ENCODE measurements at regions not wholly inside any gene's neighbourhood (a gene's known extent, or its start where the extent isn't known, plus 50 kb on each side); places are given as distances from the start of the nearest gene placed in this dataset.

GRCh38 chr3:55407426-55407820, 79.7 kb downstream of the WNT5A start:
- Histone ChIP-seq H2BK5ac (ENCODE audit: low read depth, low read length, poor library complexity, severe bottlenecking) (no peak overlapping the region), H3K36me3 (ENCODE audit: control insufficient read depth in 1 of 2, insufficient read depth in 2 of 2, low read depth in 1 of 2, low read length in 2 of 2) (no peaks in the 10 kb centered on the region), H2AK5ac (ENCODE audit: low read length, severe bottlenecking) (no peak overlapping the region), H3K9ac (ENCODE audit: low read length) (no peak overlapping the region), H3K18ac (ENCODE audit: low read depth in 1 of 2, low read length in 2 of 2) (no peak overlapping the region), H2BK12ac (ENCODE audit: low read length in 2 of 2) (no peak overlapping the region), H3K27me3 (ENCODE audit: control insufficient read depth in 1 of 2, insufficient read depth in 1 of 2, low read length in 2 of 2) (no peaks in the 10 kb centered on the region), H2BK120ac (ENCODE audit: low read depth, low read length) (no peak overlapping the region), H3K79me1 (replicated peaks; ENCODE audit: low read length, poor library complexity, severe bottlenecking) (no peaks in the 10 kb centered on the region), H3K4me2 (ENCODE audit: low read length, poor library complexity, severe bottlenecking) (no peak overlapping the region), H3K14ac (ENCODE audit: low read length in 2 of 2) (no peak overlapping the region), H3K9me3 (ENCODE audit: control insufficient read depth, low read length) (peaks cover 19% of the 10 kb centered on the region), H3K4me1 (ENCODE audit: control insufficient read depth, insufficient read depth, low read depth, low read length) (peaks cover 3% of the 10 kb centered on the region), H3K4me3 (ENCODE audit: insufficient read depth in 1 of 2, low read depth in 1 of 2, low read length in 2 of 2) (no peak overlapping the region), H4K91ac (ENCODE audit: low read length) (no peak overlapping the region), H4K8ac (ENCODE audit: low read length) (no peak overlapping the region), H2BK15ac (ENCODE audit: low read depth, poor library complexity, severe bottlenecking) (no peak overlapping the region), H3K4ac (ENCODE audit: low read depth in 1 of 2, low read length in 2 of 2) (no peak overlapping the region), H3K23ac (ENCODE audit: low read length in 2 of 2) (no peak overlapping the region), H2AFZ (ENCODE audit: low read depth, low read length) (no peak overlapping the region), H3K27ac (ENCODE audit: low read length, poor library complexity, severe bottlenecking) (no peak overlapping the region)
- DNase-seq: no peak
- WGBS: 96% methylated on average over 1 of the region's 1 CpG

- H3K4me2 ChIP-seq (ENCODE audit: low read length, poor library complexity, severe bottlenecking): no peak overlapping the region
- peaks cover 3% of the 10 kb centered on the region for H3K4me1 ChIP-seq (ENCODE audit: control insufficient read depth, insufficient read depth, low read depth, low read length)
- H3K27ac ChIP-seq (ENCODE audit: low read length, poor library complexity, severe bottlenecking): no peak overlapping the region
- H4K91ac ChIP-seq (ENCODE audit: low read length): no peak overlapping the region
- no peak overlapping the region for H4K8ac ChIP-seq (ENCODE audit: low read length)
- H2BK120ac ChIP-seq (ENCODE audit: low read depth, low read length): no peak overlapping the region
- no peaks in the 10 kb centered on the region for H3K27me3 ChIP-seq (ENCODE audit: control insufficient read depth in 1 of 2, insufficient read depth in 1 of 2, low read length in 2 of 2)
- H3K14ac ChIP-seq (ENCODE audit: low read length in 2 of 2): no peak overlapping the region
- H3K9me3 ChIP-seq (ENCODE audit: control insufficient read depth, low read length): peaks cover 19% of the 10 kb centered on the region
- no peaks in the 10 kb centered on the region for H3K36me3 ChIP-seq (ENCODE audit: control insufficient read depth in 1 of 2, insufficient read depth in 2 of 2, low read depth in 1 of 2, low read length in 2 of 2)
- DNase-seq: no peak
- H3K23ac ChIP-seq (ENCODE audit: low read length in 2 of 2): no peak overlapping the region
- H3K4me3 ChIP-seq (ENCODE audit: insufficient read depth in 1 of 2, low read depth in 1 of 2, low read length in 2 of 2): no peak overlapping the region
- no peaks in the 10 kb centered on the region for H3K79me1 ChIP-seq (replicated peaks; ENCODE audit: low read length, poor library complexity, severe bottlenecking)
- no peak overlapping the region for H2AFZ ChIP-seq (ENCODE audit: low read depth, low read length)
- 93% methylated on average over 2 of the region's 2 CpGs for WGBS
- H2BK15ac ChIP-seq (ENCODE audit: low read depth, poor library complexity, severe bottlenecking): no peak overlapping the region
- no peak overlapping the region for H2BK12ac ChIP-seq (ENCODE audit: low read length in 2 of 2)
- no peak overlapping the region for H2AK5ac ChIP-seq (ENCODE audit: low read length, severe bottlenecking)
- H3K4ac ChIP-seq (ENCODE audit: low read depth in 1 of 2, low read length in 2 of 2): no peak overlapping the region
- no peak overlapping the region for H3K9ac ChIP-seq (ENCODE audit: low read length)
- no peak overlapping the region for H3K18ac ChIP-seq (ENCODE audit: low read depth in 1 of 2, low read length in 2 of 2)
- no peak overlapping the region for H2BK5ac ChIP-seq (ENCODE audit: low read depth, low read length, poor library complexity, severe bottlenecking)
These were observed 80.2 kb downstream of the WNT5A start for GRCh38 chr3:55406696-55407425.

DNA sequence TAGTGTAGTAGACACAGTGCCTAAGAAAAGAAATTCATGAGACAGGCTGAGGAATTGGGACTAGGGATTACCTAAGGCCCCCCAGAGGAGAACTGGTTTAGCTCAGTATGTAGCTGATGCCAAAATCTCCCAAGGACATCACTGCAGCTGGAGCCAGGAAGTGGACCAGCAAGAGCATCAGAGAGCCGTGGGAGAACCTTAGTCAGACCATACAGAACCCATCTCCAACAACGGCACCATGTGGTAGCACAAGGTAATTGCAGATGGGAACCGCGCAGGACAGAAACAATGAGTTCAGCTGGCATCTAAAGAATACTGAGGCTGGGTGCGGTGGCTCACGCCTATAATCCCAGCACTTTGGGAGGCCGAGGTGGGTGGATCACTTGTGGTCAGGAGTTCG, 81.7 kb downstream of the WNT5A start:
- Histone ChIP-seq H3K9me3 (ENCODE audit: control insufficient read depth, low read length) (peaks cover 19% of the 10 kb centered on the region), H2BK120ac (ENCODE audit: low read depth, low read length) (no peak overlapping the region), H2AK5ac (ENCODE audit: low read length, severe bottlenecking) (no peak overlapping the region), H2BK5ac (ENCODE audit: low read depth, low read length, poor library complexity, severe bottlenecking) (no peak overlapping the region), H3K23ac (ENCODE audit: low read length in 2 of 2) (no peak overlapping the region), H3K27ac (ENCODE audit: low read length, poor library complexity, severe bottlenecking) (no peak overlapping the region), H2BK12ac (ENCODE audit: low read length in 2 of 2) (no peak overlapping the region), H3K4ac (ENCODE audit: low read depth in 1 of 2, low read length in 2 of 2) (no peak overlapping the region), H4K8ac (ENCODE audit: low read length) (no peak overlapping the region), H3K9ac (ENCODE audit: low read length) (no peak overlapping the region), H3K36me3 (ENCODE audit: control insufficient read depth in 1 of 2, insufficient read depth in 2 of 2, low read depth in 1 of 2, low read length in 2 of 2) (no peaks in the 10 kb centered on the region), H3K79me1 (replicated peaks; ENCODE audit: low read length, poor library complexity, severe bottlenecking) (no peaks in the 10 kb centered on the region), H3K4me3 (ENCODE audit: insufficient read depth in 1 of 2, low read depth in 1 of 2, low read length in 2 of 2) (no peak overlapping the region), H2BK15ac (ENCODE audit: low read depth, poor library complexity, severe bottlenecking) (peak overlapping the region; percentile 40), H2AFZ (ENCODE audit: low read depth, low read length) (no peak overlapping the region), H3K27me3 (ENCODE audit: control insufficient read depth in 1 of 2, insufficient read depth in 1 of 2, low read length in 2 of 2) (no peaks in the 10 kb centered on the region), H3K14ac (ENCODE audit: low read length in 2 of 2) (no peak overlapping the region), H3K4me1 (ENCODE audit: control insufficient read depth, insufficient read depth, low read depth, low read length) (peaks cover 3% of the 10 kb centered on the region), H3K18ac (ENCODE audit: low read depth in 1 of 2, low read length in 2 of 2) (no peak overlapping the region), H3K4me2 (ENCODE audit: low read length, poor library complexity, severe bottlenecking) (no peak overlapping the region), H4K91ac (ENCODE audit: low read length) (no peak overlapping the region)
- 33% methylated on average over 7 of the region's 8 CpGs for WGBS
- DNase-seq: no peak

DNA sequence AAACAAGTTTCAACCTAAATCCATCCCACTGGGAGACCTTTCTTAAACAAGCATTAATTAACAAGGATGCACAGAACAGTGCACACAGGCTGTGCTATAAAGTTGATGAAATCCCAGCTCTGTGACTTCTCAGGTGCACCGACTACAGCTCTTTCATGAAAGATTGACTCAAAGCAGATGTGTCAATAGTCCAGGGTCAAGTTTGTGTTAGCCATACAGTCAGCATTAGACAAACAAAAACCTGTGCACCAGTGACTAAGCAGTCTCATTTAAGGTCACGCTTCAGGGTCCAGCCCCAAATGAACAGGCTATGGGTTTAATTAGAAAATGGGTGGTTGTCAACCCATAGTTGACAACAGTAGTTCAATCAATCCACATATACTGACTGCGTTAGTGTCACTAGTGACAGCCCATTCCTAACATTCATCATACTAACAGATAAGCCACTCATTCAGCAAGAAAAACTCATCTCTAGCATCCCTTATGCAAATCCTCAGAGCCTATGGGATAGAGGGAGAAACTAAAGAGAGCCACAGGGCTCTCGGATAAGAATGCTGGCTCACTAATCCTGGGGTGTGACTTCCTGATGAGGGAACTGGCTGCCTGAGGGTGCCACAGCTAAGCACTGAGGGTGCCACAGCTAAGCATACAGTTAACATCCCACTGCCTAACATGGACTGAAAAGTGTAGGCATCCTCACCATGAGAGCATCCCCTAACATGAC, 84.1 kb downstream of the WNT5A start:
- no peak overlapping the region for H3K23ac ChIP-seq (ENCODE audit: low read length in 2 of 2)
- H3K9ac ChIP-seq (ENCODE audit: low read length): no peak overlapping the region
- H3K4me2 ChIP-seq (ENCODE audit: low read length, poor library complexity, severe bottlenecking): no peak overlapping the region
- WGBS: 83% methylated on average over 4 of the region's 4 CpGs
- H3K14ac ChIP-seq (ENCODE audit: low read length in 2 of 2): no peak overlapping the region
- peak; percentile 27 for DNase-seq
- H3K4me1 ChIP-seq (ENCODE audit: control insufficient read depth, insufficient read depth, low read depth, low read length): peaks cover 3% of the 10 kb centered on the region
- peak overlapping the region; percentile 37 for H4K91ac ChIP-seq (ENCODE audit: low read length)
- peaks cover 19% of the 10 kb centered on the region for H3K9me3 ChIP-seq (ENCODE audit: control insufficient read depth, low read length)
- H3K36me3 ChIP-seq (ENCODE audit: control insufficient read depth in 1 of 2, insufficient read depth in 2 of 2, low read depth in 1 of 2, low read length in 2 of 2): no peaks in the 10 kb centered on the region
- no peak overlapping the region for H2BK15ac ChIP-seq (ENCODE audit: low read depth, poor library complexity, severe bottlenecking)
- H2AK5ac ChIP-seq (ENCODE audit: low read length, severe bottlenecking): no peak overlapping the region
- no peak overlapping the region for H2BK5ac ChIP-seq (ENCODE audit: low read depth, low read length, poor library complexity, severe bottlenecking)
- no peak overlapping the region for H2AFZ ChIP-seq (ENCODE audit: low read depth, low read length)
- no peak overlapping the region for H3K27ac ChIP-seq (ENCODE audit: low read length, poor library complexity, severe bottlenecking)
- no peak overlapping the region for H2BK120ac ChIP-seq (ENCODE audit: low read depth, low read length)
- no peaks in the 10 kb centered on the region for H3K79me1 ChIP-seq (replicated peaks; ENCODE audit: low read length, poor library complexity, severe bottlenecking)
- no peak overlapping the region for H4K8ac ChIP-seq (ENCODE audit: low read length)
- H3K27me3 ChIP-seq (ENCODE audit: control insufficient read depth in 1 of 2, insufficient read depth in 1 of 2, low read length in 2 of 2): no peaks in the 10 kb centered on the region
- no peak overlapping the region for H3K4me3 ChIP-seq (ENCODE audit: insufficient read depth in 1 of 2, low read depth in 1 of 2, low read length in 2 of 2)
- no peak overlapping the region for H3K4ac ChIP-seq (ENCODE audit: low read depth in 1 of 2, low read length in 2 of 2)
- peak overlapping the region in 1 of 2 experiments; percentile 37 for H3K18ac ChIP-seq (ENCODE audit: low read depth in 1 of 2, low read length in 2 of 2)
- peak overlapping the region in 1 of 2 experiments; percentile 6 for H2BK12ac ChIP-seq (ENCODE audit: low read length in 2 of 2)

Data from mesenchymal stem cell (in vitro differentiated cells and primary cell).